ENCODE measurements at regions not wholly inside any gene's neighbourhood (a gene's known extent, or its start where the extent isn't known, plus 50 kb on each side); places are given as distances from the start of the nearest gene placed in this dataset.

DNA sequence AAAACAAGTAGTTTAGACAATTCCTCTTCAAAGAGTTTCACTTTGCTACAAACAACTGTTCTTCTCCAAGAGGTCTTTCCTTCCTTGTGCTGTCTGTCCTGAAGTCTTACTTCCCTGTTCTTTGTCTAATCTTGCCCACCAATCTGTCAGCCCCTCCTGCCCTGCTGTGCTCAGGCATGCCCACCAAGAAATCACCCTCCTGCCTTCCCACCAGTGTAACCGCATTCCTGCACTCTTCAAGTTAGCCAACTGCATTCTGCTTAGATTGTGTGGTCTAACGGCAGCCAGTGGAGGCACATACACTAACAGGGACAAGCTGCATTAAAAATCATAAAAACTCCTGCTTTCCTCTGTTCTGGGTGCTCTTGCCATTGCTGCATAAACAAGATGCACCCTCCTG, 215.9 kb upstream of the RBMY1B start:
- DNase-seq: no peak

DNA sequence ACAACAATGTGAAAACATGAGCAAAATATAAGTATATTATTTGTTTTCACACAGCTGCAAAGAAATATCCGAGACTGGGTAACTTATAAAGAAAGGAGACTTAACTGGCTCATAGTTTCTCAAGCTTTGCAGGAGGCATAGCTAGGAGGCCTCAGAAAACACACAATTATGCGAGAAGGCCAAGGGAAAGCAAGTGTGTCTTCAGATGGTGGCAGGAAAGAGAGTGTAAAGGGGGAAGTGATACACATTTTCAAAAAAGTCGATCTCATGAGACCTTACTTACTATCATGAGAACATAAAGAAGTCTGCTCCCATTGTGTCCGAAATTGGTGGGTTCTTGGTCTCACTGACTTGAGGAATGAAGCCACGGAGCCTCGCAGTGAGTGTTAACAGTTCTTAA, 208.9 kb upstream of the RBMY1B start:
- no peak for DNase-seq

DNA sequence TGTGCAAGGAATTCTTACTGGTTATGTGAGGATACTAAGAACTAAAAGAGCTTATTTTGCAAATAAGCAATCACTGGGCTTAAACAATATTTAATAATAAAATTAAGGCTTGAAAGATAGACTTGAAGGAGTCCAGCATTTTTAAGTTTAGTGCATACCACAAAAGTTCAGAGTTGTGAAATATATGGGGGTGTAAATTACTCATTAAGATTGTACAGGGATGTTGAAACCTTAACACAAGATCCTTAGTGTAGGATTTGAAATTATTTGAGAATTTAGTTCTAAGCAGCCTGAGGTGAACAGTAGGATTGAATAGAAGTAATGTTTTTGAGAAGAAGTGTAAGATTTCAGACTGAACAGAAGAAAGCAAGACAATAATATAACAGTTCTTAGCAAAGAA, 195.8 kb upstream of the RBMY1B start:
- DNase-seq: no peak
